Heart left ventricle (tissue), 16 donors: ENCODE measurements at regions not wholly inside any gene's neighbourhood (a gene's known extent, or its start where the extent isn't known, plus 50 kb on each side); places are given as distances from the start of the nearest gene placed in this dataset.

Experiments
- ATAC-seq, 4 donors: fragments of 200-7000 bp; cut with Tn5 transposase; one replicate each; pipeline ENCODE4 v1.9.1; 2020 to 2022; ENCODE audit warnings: moderate library complexity in 4 of 4, mild to moderate bottlenecking in 3 of 4, moderate number of reproducible peaks in 1 of 4
- DNase-seq, 5 donors: peaks; one replicate each; pipeline ENCODE4 v3.0.0-alpha.2; 2020
- H3K27ac ChIP-seq, 12 donors: fragments of 200-600 bp; sonication (generic) in 4 of 12; one replicate each; pipeline versions ENCODE4 v1.5.0 to v1.8.0; 2016 to 2022; ENCODE audit warnings: mild to moderate bottlenecking in 2 of 12
- H3K27me3 ChIP-seq, 9 donors: fragments of 200-600 bp; sonication (generic) in 2 of 9; one replicate each; pipeline versions ENCODE4 v1.5.1 to v1.8.0; 2016 to 2022; ENCODE audit warnings: mild to moderate bottlenecking in 3 of 9
- H3K36me3 ChIP-seq, 9 donors: fragments of 200-600 bp; sonication (generic) in 2 of 9; one replicate each; pipeline versions ENCODE4 v1.5.0 to v1.8.0; 2018 to 2022; ENCODE audit warnings: mild to moderate bottlenecking in 2 of 9
- H3K4me1 ChIP-seq, 12 donors: fragments of 200-600 bp; sonication (generic) in 4 of 12; one replicate each; pipeline versions ENCODE4 v1.5.0 to v1.8.0; 2016 to 2022; ENCODE audit warnings: mild to moderate bottlenecking in 3 of 12
- H3K4me3 ChIP-seq, 12 donors: fragments of 200-600 bp; sonication (generic) in 4 of 12; one replicate each; pipeline versions ENCODE4 v1.5.0 to v1.8.0; 2017 to 2022; ENCODE audit warnings: mild to moderate bottlenecking in 9 of 12, moderate library complexity in 4 of 12
- H3K9me3 ChIP-seq, 12 donors: fragments of 200-600 bp; sonication (generic) in 4 of 12; one replicate each; pipeline versions ENCODE4 v1.5.0 to v1.8.0; 2016 to 2022; ENCODE audit warnings: mild to moderate bottlenecking in 1 of 12
- CTCF ChIP-seq, 12 donors: fragments of 200-600 bp; sonication (generic) in 4 of 12; IDR thresholded peaks; one replicate each; pipeline versions ENCODE4 v1.5.0 to v1.8.0; 2018 to 2022; ENCODE audit warnings: antibody characterized with exemption in 12 of 12, mild to moderate bottlenecking in 5 of 12
- POLR2A ChIP-seq, 2 donors: fragments of 450-650 bp; IDR thresholded peaks; one replicate each; pipeline ENCODE4 v1.6.1; 2017; ENCODE audit warnings: antibody characterized with exemption in 2 of 2, mild to moderate bottlenecking in 2 of 2, moderate library complexity in 2 of 2
- WGBS, 4 donors: extraction: QIAGEN DNeasy Blood & Tissue Kit in 2 of 4; methylation state at CpG; one replicate each; pipeline versions ENCODE4 v1.1.5 to v1.1.7; 2013 to 2018; 5-methylcytosine and 5-hydroxymethylcytosine counted together
- intact Hi-C, 10 donors: fragments of 100-400 bp; cut with DNase I; formaldehyde crosslinking; loops; one replicate each; pipeline versions ENCODE4 v1.11.1 to v1.14.2; 2022
- donor health status: ischemic (EF 13 %, LVEDD 7.1; RV severe dilation, severe dysfunction).
- donor health status: healthy with polysubstance abuse.
- donor health status: DM: no; HTN: yes; CAD: no.
- donor health status: DM: no; HTN: no; CAD: no.
- donor health status: ischemic (EF 25% LVEDD 6.9; RV normal size, moderate dysfunction).
- donor health status: ischemic (EF 25% LVEDD 5.7; RV mildly dilated, moderate dysfunction).
- donor health status: healthy.
- donor health status: DM: yes; HTN: yes; CAD: no.
- donor health status: ischemic (EF 35%, LVEDD 5.7; RV mildly dilated, moderate dysfunction).
- donor health status: nonischemic (EF 11% LVEDD 7.7; RV severe dilation, severe dysfunction).
- donor health status: DM: yes; HTN: yes; CAD: no.
- donor health status: PGD.
- donor health status: ischemic (EF 29% LVEDD 5.4; RV normal size, mild dysfunction).
- donor health status: nonischemic (EF 23%, LVEDD 6.1; RV moderate dilation, normal function).

DNA sequence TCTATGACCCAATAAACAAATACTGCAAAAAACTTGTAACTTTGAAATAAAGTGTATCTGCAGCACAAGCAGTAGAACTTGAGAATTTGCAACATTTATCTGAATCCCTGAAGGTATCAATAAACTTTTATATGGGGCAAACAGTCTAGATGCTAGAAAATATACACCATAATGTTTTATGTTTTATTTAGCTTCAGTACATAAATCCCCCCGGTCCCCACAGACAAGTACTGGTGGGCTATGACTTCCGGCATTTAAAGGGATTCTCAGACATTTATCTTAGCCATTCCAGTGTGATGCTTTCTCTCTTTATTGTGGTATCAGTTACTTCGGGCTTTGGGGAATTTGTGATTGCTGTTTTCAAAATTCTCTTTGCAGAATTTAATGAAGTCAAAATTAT lies 390.4 kb downstream of the SIPA1L2 start:
- Histone ChIP-seq H3K4me3 (no peak overlapping the region), H3K4me1 (no peaks in the 10 kb centered on the region), H3K36me3 (no peaks in the 10 kb centered on the region), H3K27ac (no peak overlapping the region), H3K27me3 (peaks cover 0 to 11% (median 0%) of the 10 kb centered on the region in 9 donors), H3K9me3 (no peaks in the 10 kb centered on the region)
- TF ChIP-seq CTCF (IDR thresholded peaks at IDR 0.05) (no peak), POLR2A (IDR thresholded peaks at IDR 0.05) (no peak)
- WGBS, 4 donors, result 57 to 80% (median 72%) methylated on average over 3 of the region's 3 CpGs
- ATAC-seq (no peak), DNase-seq (no peak)
- intact Hi-C loops, result no loop called here

DNA sequence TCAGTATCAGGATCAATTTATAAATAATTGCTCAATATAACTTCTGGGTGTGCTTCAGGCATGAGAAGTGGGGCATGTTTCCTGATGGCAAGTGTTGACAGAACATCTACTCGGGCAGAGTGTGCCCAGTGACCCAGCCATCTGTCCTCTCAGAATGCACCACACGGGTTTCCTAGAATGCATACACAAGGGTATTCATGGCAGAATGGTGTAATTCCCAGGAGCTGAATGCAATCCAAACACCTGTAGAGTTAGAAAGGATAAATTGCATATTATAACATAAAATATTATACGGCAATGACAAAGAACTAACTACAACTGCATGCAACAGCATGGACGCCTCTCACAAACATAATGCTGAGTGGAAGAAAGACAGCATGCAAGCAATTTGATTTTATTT lies 391.9 kb downstream of the SIPA1L2 start:
- no peaks in the 10 kb centered on the region for H3K36me3 ChIP-seq
- WGBS, 4 donors, result 83 to 88% (median 86%) methylated on average over 4 of the region's 4 CpGs
- DNase-seq (no peak), ATAC-seq (no peak)
- peaks cover 0 to 11% (median 0%) of the 10 kb centered on the region in 9 donors for H3K27me3 ChIP-seq
- no peak overlapping the region for H3K4me3 ChIP-seq
- TF ChIP-seq CTCF (IDR thresholded peaks at IDR 0.05) (no peak), POLR2A (IDR thresholded peaks at IDR 0.05) (no peak)
- H3K4me1 ChIP-seq, result no peaks in the 10 kb centered on the region
- H3K9me3 ChIP-seq, result no peaks in the 10 kb centered on the region
- intact Hi-C loops, result no loop called here
- H3K27ac ChIP-seq, result no peak overlapping the region

- Histone ChIP-seq H3K36me3 (no peaks in the 10 kb centered on the region), H3K4me3 (no peak overlapping the region), H3K27ac (no peak overlapping the region), H3K4me1 (peaks cover 0 to 8% (median 3%) of the 10 kb centered on the region in 12 donors), H3K27me3 (no peaks in the 10 kb centered on the region), H3K9me3 (no peaks in the 10 kb centered on the region)
- ATAC-seq, result no peak
- TF ChIP-seq POLR2A (IDR thresholded peaks at IDR 0.05) (no peak), CTCF (IDR thresholded peaks at IDR 0.05) (no peak)
- DNase-seq, result no peak
- 19 to 37% (median 23%) methylated on average over 3 of the region's 3 CpGs for WGBS, 4 donors
- intact Hi-C loops, result no loop called here
These were observed 402.6 kb downstream of the SIPA1L2 start for GRCh38 chr1:232227306-232227705.

DNA sequence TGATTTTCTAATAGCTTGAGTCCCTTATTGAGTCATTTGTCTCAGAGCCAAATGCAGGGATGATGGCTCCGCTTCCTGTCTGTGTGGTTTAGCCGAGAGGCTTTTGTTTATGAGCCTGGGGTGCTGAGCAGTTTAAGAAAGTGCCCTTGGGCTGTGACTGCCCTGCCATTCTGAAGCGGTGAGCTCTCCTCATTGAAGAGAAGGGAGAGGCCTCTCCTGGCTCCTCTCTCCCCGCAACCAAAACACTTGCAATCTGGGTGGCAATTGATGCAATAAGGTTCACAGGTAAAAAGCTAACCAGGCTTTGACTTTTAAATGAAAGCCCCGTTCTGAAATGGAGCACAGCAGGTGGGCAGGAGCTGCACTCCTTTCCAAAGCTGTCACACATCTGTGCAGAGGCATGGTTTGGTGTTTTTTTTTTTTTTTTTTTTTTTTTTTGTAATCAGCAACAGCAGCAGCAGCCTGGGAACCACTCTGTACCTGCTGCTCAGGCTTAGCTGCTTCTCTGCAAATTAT lies 403.7 kb downstream of the SIPA1L2 start:
- Histone ChIP-seq H3K4me1 (peaks cover 0 to 8% (median 3%) of the 10 kb centered on the region in 12 donors), H3K4me3 (no peak overlapping the region), H3K9me3 (no peaks in the 10 kb centered on the region), H3K27me3 (no peaks in the 10 kb centered on the region), H3K27ac (no peak overlapping the region), H3K36me3 (no peaks in the 10 kb centered on the region)
- ATAC-seq (no peak), DNase-seq (no peak)
- intact Hi-C loops, result no loop called here
- TF ChIP-seq CTCF (IDR thresholded peaks at IDR 0.05) (no peak), POLR2A (IDR thresholded peaks at IDR 0.05) (no peak)
- 59 to 69% (median 62%) methylated on average over 5 of the region's 5 CpGs for whole genome bisulfite sequencing, 4 donors
